H1 (cell line): ENCODE measurements at regions not wholly inside any gene's neighbourhood (a gene's known extent, or its start where the extent isn't known, plus 50 kb on each side); places are given as distances from the start of the nearest gene placed in this dataset.

ENCODE experiments used
- CTCF ChIA-PET: fragments of 300-600 bp; sonication (Branson Sonifier 250); formaldehyde crosslinking; loops from one replicate; lab custom pipeline; 2021; ENCODE audit not compliant: partially characterized antibody; lab: Charles Lee
- POLR2A ChIA-PET: fragments of 300-600 bp; sonication (Branson Sonifier 250); formaldehyde crosslinking; loops from one replicate; lab custom pipeline; 2021; ENCODE audit warnings: inconsistent platforms; ENCODE audit not compliant: partially characterized antibody; lab: Charles Lee
- DNase-seq, 2 experiments: peaks; one replicate each; pipeline versions ENCODE4 v3.0.0 to v3.0.0-alpha.2; 2010 to 2022; ENCODE audit warnings: low spot score in 2 of 2, low read depth in 1 of 2, mixed read lengths in 1 of 2
- FAIRE-seq: peaks from 2 replicates; lab custom pipeline; 2011; peaks lifted over from hg19 to GRCh38; lab: Jason Lieb, UNC
- H2AFZ ChIP-seq: 2 replicates; pipeline ENCODE4 v1.8.1; 2012; ENCODE audit warnings: low read length, inconsistent platforms
- H2AK5ac ChIP-seq: 2 replicates; pipeline ENCODE4 v1.6.1; 2013; ENCODE audit warnings: low read depth, low read length
- H2BK120ac ChIP-seq: replicated peaks from 2 replicates; pipeline ENCODE3; 2013; ENCODE audit warnings: low read depth, low read length, inconsistent platforms
- H2BK12ac ChIP-seq: 2 replicates; pipeline ENCODE4 v1.6.1; 2013; ENCODE audit warnings: low read depth, low read length
- H2BK15ac ChIP-seq: 2 replicates; pipeline ENCODE4 v1.6.1; 2013; ENCODE audit warnings: low read length
- H2BK20ac ChIP-seq: 2 replicates; pipeline ENCODE4 v1.6.1; 2013; ENCODE audit warnings: low read length
- H2BK5ac ChIP-seq: 2 replicates; pipeline ENCODE4 v1.6.1; 2013; ENCODE audit warnings: low read depth, low read length
- H3K14ac ChIP-seq: 2 replicates; pipeline ENCODE4 v1.6.1; 2013; ENCODE audit warnings: inconsistent platforms; ENCODE audit not compliant: insufficient read length
- H3K18ac ChIP-seq: 2 replicates; pipeline ENCODE4 v1.6.1; 2013; ENCODE audit warnings: low read length; ENCODE audit errors: extremely low read depth
- H3K23ac ChIP-seq: 2 replicates; pipeline ENCODE4 v1.6.1; 2013; ENCODE audit warnings: inconsistent platforms; ENCODE audit not compliant: insufficient read length
- H3K23me2 ChIP-seq: 2 replicates; pipeline ENCODE4 v1.6.1; 2013; ENCODE audit warnings: low read depth, low read length
- H3K27ac ChIP-seq: 2 replicates; pipeline ENCODE4 v1.6.1; 2011; ENCODE audit warnings: low read depth, low read length, inconsistent platforms
- H3K27me3 ChIP-seq, 4 experiments: replicated peaks in 1 of 4; 1 replicate in 1 of 4; 2 replicates in 3 of 4; pipeline versions ENCODE4 v1.6.1 to v1.8.1; 2011 to 2013; ENCODE audit warnings: low read length in 3 of 4, mild to moderate bottlenecking in 3 of 4, inconsistent platforms in 2 of 4, mixed read lengths in 2 of 4, moderate library complexity in 1 of 4; ENCODE audit not compliant: control insufficient read depth in 3 of 4, insufficient read depth in 3 of 4; ENCODE audit errors: extremely low read depth in 1 of 4
- H3K36me3 ChIP-seq, 4 experiments: 2 replicates each; pipeline versions ENCODE4 v1.6.1 to v1.8.1; 2011 to 2013; ENCODE audit warnings: mild to moderate bottlenecking in 4 of 4, low read length in 3 of 4, moderate library complexity in 2 of 4, control low read depth in 1 of 4, inconsistent platforms in 1 of 4; ENCODE audit not compliant: insufficient read depth in 4 of 4, control insufficient read depth in 2 of 4
- H3K4ac ChIP-seq: replicated peaks from 2 replicates; pipeline ENCODE3; 2013; ENCODE audit warnings: low read length, low read depth, mixed read lengths, inconsistent platforms; ENCODE audit not compliant: insufficient read length
- H3K4me1 ChIP-seq, 4 experiments: replicated peaks in 1 of 4; 1 replicate in 1 of 4; 2 replicates in 3 of 4; pipeline versions ENCODE4 v1.6.1 to v1.8.1; 2011 to 2013; ENCODE audit warnings: low read length in 3 of 4, inconsistent platforms in 2 of 4, mixed read lengths in 1 of 4; ENCODE audit not compliant: insufficient read depth in 4 of 4, control insufficient read depth in 3 of 4
- H3K4me2 ChIP-seq, 2 experiments: 2 replicates each; pipeline versions ENCODE4 v1.6.1 to v1.8.1; 2011 to 2013; ENCODE audit warnings: low read depth in 2 of 2, low read length in 2 of 2, control low read depth in 1 of 2, inconsistent platforms in 1 of 2, mild to moderate bottlenecking in 1 of 2; ENCODE audit not compliant: insufficient read depth in 1 of 2
- H3K4me3 ChIP-seq, 4 experiments: fragments of 200-600, 300-600 bp in 1 of 4; sonication (generic), shearing (Covaris generic), sonication (Bioruptor Twin) in 1 of 4; 2 replicates each; pipeline versions ENCODE4 v1.5.1 to v1.8.1; 2011 to 2016; ENCODE audit warnings: low read length in 4 of 4, low read depth in 3 of 4, control low read depth in 2 of 4, inconsistent platforms in 2 of 4, mild to moderate bottlenecking in 2 of 4, mixed read lengths in 1 of 4, moderate library complexity in 1 of 4; ENCODE audit not compliant: insufficient read depth in 2 of 4; ENCODE audit errors: extremely low read depth in 1 of 4
- H3K56ac ChIP-seq: replicated peaks from 2 replicates; pipeline ENCODE3; 2013; ENCODE audit warnings: low read depth, mild to moderate bottlenecking, mixed read lengths, low read length, inconsistent platforms; ENCODE audit not compliant: insufficient read length
- H3K79me1 ChIP-seq: 2 replicates; pipeline ENCODE4 v1.6.1; 2013; ENCODE audit warnings: low read depth, low read length, control low read depth
- H3K79me2 ChIP-seq, 2 experiments: 2 replicates each; pipeline versions ENCODE4 v1.6.1 to v1.8.1; 2012 to 2013; ENCODE audit warnings: low read length in 2 of 2, mild to moderate bottlenecking in 2 of 2, inconsistent platforms in 1 of 2; ENCODE audit not compliant: insufficient read depth in 2 of 2, control insufficient read depth in 1 of 2
- H3K9ac ChIP-seq, 4 experiments: replicated peaks in 1 of 4; 1 replicate in 1 of 4; 2 replicates in 3 of 4; pipeline versions ENCODE4 v1.6.1 to v1.8.1; 2011 to 2013; ENCODE audit warnings: low read depth in 3 of 4, low read length in 3 of 4, control low read depth in 2 of 4, mild to moderate bottlenecking in 2 of 4, moderate library complexity in 2 of 4, inconsistent platforms in 1 of 4; ENCODE audit errors: extremely low read depth in 1 of 4
- H3K9me3 ChIP-seq, 2 experiments: 2 replicates each; pipeline versions ENCODE4 v1.6.1 to v1.8.1; 2012 to 2013; ENCODE audit warnings: mild to moderate bottlenecking in 2 of 2, moderate library complexity in 2 of 2, control low read depth in 1 of 2, inconsistent platforms in 1 of 2, low read depth in 1 of 2, low read length in 1 of 2, mixed read lengths in 1 of 2; ENCODE audit not compliant: insufficient read depth in 2 of 2
- H4K20me1 ChIP-seq, 2 experiments: replicated peaks in 1 of 2; 2 replicates each; pipeline versions ENCODE3 to v1.8.1; 2011 to 2013; ENCODE audit warnings: inconsistent platforms in 2 of 2, low read length in 2 of 2, mild to moderate bottlenecking in 1 of 2; ENCODE audit not compliant: insufficient read depth in 2 of 2, control insufficient read depth in 1 of 2
- H4K5ac ChIP-seq: 2 replicates; pipeline ENCODE4 v1.6.1; 2013; ENCODE audit warnings: low read length, low read depth, mixed read lengths, inconsistent platforms; ENCODE audit not compliant: insufficient read length
- H4K8ac ChIP-seq: 2 replicates; pipeline ENCODE4 v1.8.0; 2013; ENCODE audit warnings: mild to moderate bottlenecking, moderate library complexity, low read length, inconsistent platforms; ENCODE audit not compliant: insufficient read depth; ENCODE audit errors: extremely low read depth
- H4K91ac ChIP-seq: replicated peaks from 2 replicates; pipeline ENCODE3; 2013; ENCODE audit warnings: low read length, mixed read lengths, inconsistent platforms; ENCODE audit not compliant: insufficient read length
- ASH2L ChIP-seq: fragments of 200-600, 300-600 bp; sonication (generic); IDR thresholded peaks from one replicate; pipeline ENCODE4 v1.7.1; 2017; ENCODE audit warnings: low read length
- ATF3 ChIP-seq: IDR thresholded peaks from 2 replicates; pipeline ENCODE4 v1.6.1; 2011; ENCODE audit warnings: low read depth, mild to moderate bottlenecking, low read length; ENCODE audit not compliant: insufficient read depth
- CEBPB ChIP-seq: IDR thresholded peaks from 2 replicates; pipeline ENCODE4 v1.6.1; 2012; ENCODE audit warnings: low read depth, low read length
- EGR1 ChIP-seq: IDR thresholded peaks from 2 replicates; pipeline ENCODE4 v1.6.1; 2011; ENCODE audit warnings: low read depth, low read length, borderline replicate concordance
- EZH2 ChIP-seq: fragments of 200-600 bp; sonication (generic); IDR thresholded peaks from 2 replicates; pipeline ENCODE4 v1.7.1; 2012; ENCODE audit warnings: low read depth, mild to moderate bottlenecking, moderate library complexity, low read length, inconsistent platforms; ENCODE audit not compliant: severe bottlenecking
- FOSL1 ChIP-seq: IDR thresholded peaks from 2 replicates; pipeline ENCODE4 v1.6.1; 2011; ENCODE audit warnings: mild to moderate bottlenecking, low read depth, low read length, moderate library complexity; ENCODE audit not compliant: insufficient read depth
- HDAC2 ChIP-seq, 2 experiments: fragments of 300-600 bp in 1 of 2; sonication (generic) in 1 of 2; IDR thresholded peaks; 2 replicates each; pipeline ENCODE4 v1.6.1; 2011 to 2012; ENCODE audit warnings: low read depth in 2 of 2, low read length in 2 of 2, mild to moderate bottlenecking in 2 of 2, moderate library complexity in 2 of 2, borderline replicate concordance in 1 of 2, inconsistent platforms in 1 of 2
- JUND ChIP-seq: IDR thresholded peaks from 2 replicates; pipeline ENCODE4 v1.6.1; 2011; ENCODE audit warnings: mild to moderate bottlenecking, improper control_type of control experiment, low read length
- KDM4A ChIP-seq: IDR thresholded peaks from one replicate; pipeline ENCODE4 v1.7.1; 2012; ENCODE audit warnings: low read depth, mild to moderate bottlenecking, moderate library complexity, low read length, inconsistent platforms; ENCODE audit not compliant: severe bottlenecking
- PHF8 ChIP-seq: fragments of 200-600 bp; sonication (generic); conservative IDR thresholded peaks from 2 replicates; pipeline ENCODE4 v1.7.1; 2012; ENCODE audit warnings: low read depth, mild to moderate bottlenecking, inconsistent platforms, low read length, moderate library complexity
- POLR2AphosphoS5 ChIP-seq: IDR thresholded peaks from 2 replicates; pipeline ENCODE4 v1.6.1; 2011; ENCODE audit warnings: low read depth, low read length
- SIRT6 ChIP-seq: IDR thresholded peaks from one replicate; pipeline ENCODE4 v1.7.1; 2012; ENCODE audit warnings: low read length, inconsistent platforms
- SP4 ChIP-seq: IDR thresholded peaks from 2 replicates; pipeline ENCODE4 v1.6.1; 2012; ENCODE audit warnings: low read length, inconsistent platforms
- TAF1 ChIP-seq: IDR thresholded peaks from 2 replicates; pipeline ENCODE4 v1.6.1; 2011; ENCODE audit warnings: mild to moderate bottlenecking, low read depth, low read length
- TAF7 ChIP-seq: optimal IDR thresholded peaks from 2 replicates; pipeline ENCODE3; 2011; ENCODE audit warnings: low read depth, mild to moderate bottlenecking, inconsistent platforms, low read length, moderate library complexity, borderline replicate concordance
- YY1 ChIP-seq: IDR thresholded peaks from 2 replicates; pipeline ENCODE4 v1.6.1; 2011; ENCODE audit warnings: low read depth, mild to moderate bottlenecking, low read length
- WGBS, 2 experiments: shearing (Covaris generic) in 1 of 2; methylation state at CpG; one replicate each; pipeline versions ENCODE4 v1.1.6 to v1.1.7; 2013 to 2015; ENCODE audit warnings: low lambda C conversion rate in 2 of 2, mixed read lengths in 2 of 2, inconsistent platforms in 1 of 2, low coverage in 1 of 2, missing lambda C conversion rate in 1 of 2; ENCODE audit not compliant: insufficient replicate concordance in 2 of 2, insufficient coverage in 1 of 2, insufficient read length in 1 of 2; ENCODE audit errors: extremely low coverage in 1 of 2, missing lambda C conversion rate in 1 of 2; 5-methylcytosine and 5-hydroxymethylcytosine counted together

- no peak for FAIRE-seq
- no CpG with 5 or more reads among the region's 1 CpG for WGBS, 2 experiments
- no peak for TF ChIP-seq HDAC2 (IDR thresholded peaks at IDR 0.05; ENCODE audit: borderline replicate concordance in 1 of 2, low read depth in 2 of 2, low read length in 2 of 2)
- no peak for TF ChIP-seq SP4
- no peak for TF ChIP-seq ATF3
- TF ChIP-seq YY1 = no peak
- no peak for TF ChIP-seq JUND
- no peak for TF ChIP-seq EGR1
- TF ChIP-seq ASH2L = no peak
- TF ChIP-seq TAF7 = no peak
- TF ChIP-seq POLR2AphosphoS5 = no peak
- no peak for TF ChIP-seq PHF8
- TF ChIP-seq SIRT6 = no peak
- TF ChIP-seq CEBPB = no peak
- no peak for TF ChIP-seq TAF1
- no peak for TF ChIP-seq EZH2
- TF ChIP-seq KDM4A = no peak
- no peak for TF ChIP-seq FOSL1
Measured at GRCh38 chr7:15925608-15926007, 239.1 kb upstream of the MEOX2 start.

More at GRCh38 chr7:15925608-15926007, 239.1 kb upstream of the MEOX2 start:
- Histone ChIP-seq H3K4me3 (no peak overlapping the region), H3K4me1 (no peaks in the 10 kb centered on the region), H3K27ac (no peak overlapping the region), H2BK12ac (no peak overlapping the region), H2BK20ac (no peak overlapping the region), H3K14ac (no peak overlapping the region), H3K9ac (no peak overlapping the region), H3K4me2 (no peak overlapping the region), H2BK120ac (no peak overlapping the region), H4K91ac (no peak overlapping the region), H3K27me3 (no peaks in the 10 kb centered on the region), H3K23ac (no peak overlapping the region), H4K5ac (no peak overlapping the region), H2BK15ac (no peak overlapping the region), H3K79me2 (no peaks in the 10 kb centered on the region), H3K79me1 (no peaks in the 10 kb centered on the region), H3K4ac (no peak overlapping the region), H3K56ac (no peak overlapping the region), H2BK5ac (no peak overlapping the region), H3K18ac (no peak overlapping the region), H3K36me3 (no peaks in the 10 kb centered on the region), H4K8ac (no peak overlapping the region), H3K9me3 (no peaks in the 10 kb centered on the region), H3K23me2 (no peaks in the 10 kb centered on the region), H2AFZ (no peak overlapping the region), H2AK5ac (no peak overlapping the region), H4K20me1 (no peaks in the 10 kb centered on the region)
- DNase-seq = no peak
- CTCF ChIA-PET = no interaction called here
- POLR2A ChIA-PET = no interaction called here
